LNCAP (cell line): ENCODE measurements at regions not wholly inside any gene's neighbourhood (a gene's known extent, or its start where the extent isn't known, plus 50 kb on each side); places are given as distances from the start of the nearest gene placed in this dataset.

Source experiments
- TF ChIP-seq, protein P1 (sequence below): fragments of 450-650 bp; IDR thresholded peaks from 2 replicates; pipeline ENCODE4 v1.5.1; 2017; ENCODE audit warnings: mild to moderate bottlenecking

DNA sequence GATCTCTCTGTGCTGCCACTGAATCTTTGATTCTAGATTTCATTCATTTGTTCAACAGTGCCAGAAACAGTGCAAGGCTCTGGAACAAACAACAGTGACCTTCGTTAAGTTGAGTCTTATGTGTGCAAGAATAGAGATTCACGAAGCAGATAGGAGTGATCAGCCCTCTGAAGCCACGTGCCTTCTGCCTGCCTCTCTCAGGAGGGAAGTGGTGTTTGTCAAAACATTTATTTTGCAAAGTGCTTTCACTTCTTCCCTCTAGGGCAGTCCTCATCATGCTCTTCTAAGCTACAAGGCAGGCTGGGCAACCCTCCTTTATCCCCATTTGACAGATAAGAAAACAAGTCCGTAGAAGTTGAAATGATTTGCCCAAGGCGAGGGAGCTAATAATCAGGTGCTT lies 204.3 kb downstream of the TFAP2C start:
- TF ChIP-seq, protein P1, sequence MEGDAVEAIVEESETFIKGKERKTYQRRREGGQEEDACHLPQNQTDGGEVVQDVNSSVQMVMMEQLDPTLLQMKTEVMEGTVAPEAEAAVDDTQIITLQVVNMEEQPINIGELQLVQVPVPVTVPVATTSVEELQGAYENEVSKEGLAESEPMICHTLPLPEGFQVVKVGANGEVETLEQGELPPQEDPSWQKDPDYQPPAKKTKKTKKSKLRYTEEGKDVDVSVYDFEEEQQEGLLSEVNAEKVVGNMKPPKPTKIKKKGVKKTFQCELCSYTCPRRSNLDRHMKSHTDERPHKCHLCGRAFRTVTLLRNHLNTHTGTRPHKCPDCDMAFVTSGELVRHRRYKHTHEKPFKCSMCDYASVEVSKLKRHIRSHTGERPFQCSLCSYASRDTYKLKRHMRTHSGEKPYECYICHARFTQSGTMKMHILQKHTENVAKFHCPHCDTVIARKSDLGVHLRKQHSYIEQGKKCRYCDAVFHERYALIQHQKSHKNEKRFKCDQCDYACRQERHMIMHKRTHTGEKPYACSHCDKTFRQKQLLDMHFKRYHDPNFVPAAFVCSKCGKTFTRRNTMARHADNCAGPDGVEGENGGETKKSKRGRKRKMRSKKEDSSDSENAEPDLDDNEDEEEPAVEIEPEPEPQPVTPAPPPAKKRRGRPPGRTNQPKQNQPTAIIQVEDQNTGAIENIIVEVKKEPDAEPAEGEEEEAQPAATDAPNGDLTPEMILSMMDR: no peak

DNA sequence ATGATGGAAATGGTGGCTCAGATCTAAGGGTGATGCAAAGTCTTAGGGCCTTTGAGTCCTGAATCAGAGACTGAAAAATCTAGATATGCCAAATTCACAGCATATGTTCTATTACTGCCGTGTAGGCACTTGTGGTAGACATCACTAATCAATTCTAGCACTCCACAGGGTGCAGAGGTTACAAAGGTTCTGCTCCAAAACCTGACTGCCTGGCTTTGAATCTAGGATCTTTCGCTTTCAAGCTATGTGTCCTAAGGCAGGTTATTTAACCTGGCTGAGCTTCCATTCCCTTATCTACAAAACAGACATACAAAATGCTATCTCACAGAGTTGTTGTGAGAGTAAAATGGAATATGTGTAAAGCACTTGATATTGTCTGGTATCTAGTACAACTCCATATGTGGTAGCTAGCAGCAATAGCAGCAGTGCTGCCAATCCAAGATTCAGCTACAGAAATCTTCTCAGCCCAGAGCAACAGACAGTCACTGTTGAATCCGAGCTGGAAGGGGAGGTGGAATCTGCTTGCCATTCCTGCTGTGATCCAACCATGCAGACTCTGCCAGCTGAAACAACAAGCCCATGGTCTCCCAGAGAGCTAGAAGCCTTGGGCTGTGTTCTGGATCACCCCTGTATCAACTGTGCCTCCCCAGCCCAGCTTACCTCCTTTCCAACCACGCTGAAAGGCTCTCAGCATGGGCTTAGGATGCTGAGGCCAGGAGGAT lies 206.9 kb downstream of the TFAP2C start:
- TF ChIP-seq, protein P1: no peak

DNA sequence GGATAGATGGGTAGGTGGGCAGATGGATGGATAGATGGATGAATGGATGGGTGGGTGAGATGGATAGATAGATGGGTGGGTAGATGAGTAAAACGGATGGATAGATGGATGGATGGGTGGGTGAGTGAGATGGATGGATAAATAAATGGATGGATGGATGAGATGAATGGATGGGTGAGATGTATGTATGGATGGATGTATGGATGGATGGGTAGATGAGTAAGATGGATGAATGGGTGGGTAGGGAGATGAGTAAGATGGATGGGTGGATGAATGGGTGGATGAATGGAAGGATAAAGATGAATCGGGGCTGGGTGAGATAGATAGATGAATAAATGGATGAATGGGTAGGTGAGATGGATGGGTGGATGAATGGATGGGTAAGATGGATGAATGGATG lies 210.1 kb downstream of the TFAP2C start:
- TF ChIP-seq, protein P1: no peak

DNA sequence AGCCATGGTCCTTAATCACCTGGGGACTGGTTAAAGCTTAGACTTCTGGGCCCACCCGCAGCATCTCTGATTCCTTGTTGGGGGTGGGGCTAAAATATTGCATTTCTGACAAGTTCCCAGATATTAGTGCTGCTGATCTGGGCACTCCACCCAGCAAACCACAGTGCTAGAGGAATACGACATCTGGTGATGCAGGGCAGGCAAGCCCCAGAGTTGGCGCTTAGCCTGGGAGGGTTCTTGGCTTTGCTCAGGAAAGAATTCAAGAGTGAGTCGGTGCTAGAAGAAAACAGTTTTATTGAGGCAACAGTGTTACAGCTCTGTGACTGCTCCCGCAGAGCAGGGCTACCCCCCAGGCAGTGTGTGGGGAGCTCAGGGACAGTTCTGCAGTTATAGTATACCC lies 210.7 kb downstream of the TFAP2C start:
- TF ChIP-seq, protein P1: no peak

DNA sequence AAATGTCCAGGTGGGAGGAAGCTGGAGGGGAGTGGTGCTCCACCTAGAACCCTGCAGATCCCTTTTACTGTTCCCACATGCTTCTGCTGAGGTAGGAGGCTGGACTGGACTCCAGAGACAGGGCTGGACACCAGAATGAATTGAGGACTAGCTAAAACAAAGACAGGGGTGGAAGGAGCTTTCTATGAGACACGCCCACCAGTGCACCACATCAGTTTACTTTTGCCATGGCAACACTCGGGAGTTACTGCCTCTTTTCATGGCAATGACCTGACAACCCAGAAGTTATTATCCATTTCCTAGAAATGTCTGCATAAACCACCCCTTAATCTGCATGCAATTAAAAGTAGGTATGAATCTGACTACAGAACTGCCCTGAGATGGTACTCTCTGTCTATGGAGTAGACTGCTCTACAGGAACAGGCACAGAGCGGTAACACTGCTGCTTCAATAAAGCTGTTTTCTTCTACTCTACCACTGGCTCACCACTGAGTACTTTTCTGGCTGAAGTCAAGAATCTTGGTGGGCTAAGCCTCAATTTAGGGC lies 211.7 kb downstream of the TFAP2C start:
- TF ChIP-seq, protein P1: no peak

DNA sequence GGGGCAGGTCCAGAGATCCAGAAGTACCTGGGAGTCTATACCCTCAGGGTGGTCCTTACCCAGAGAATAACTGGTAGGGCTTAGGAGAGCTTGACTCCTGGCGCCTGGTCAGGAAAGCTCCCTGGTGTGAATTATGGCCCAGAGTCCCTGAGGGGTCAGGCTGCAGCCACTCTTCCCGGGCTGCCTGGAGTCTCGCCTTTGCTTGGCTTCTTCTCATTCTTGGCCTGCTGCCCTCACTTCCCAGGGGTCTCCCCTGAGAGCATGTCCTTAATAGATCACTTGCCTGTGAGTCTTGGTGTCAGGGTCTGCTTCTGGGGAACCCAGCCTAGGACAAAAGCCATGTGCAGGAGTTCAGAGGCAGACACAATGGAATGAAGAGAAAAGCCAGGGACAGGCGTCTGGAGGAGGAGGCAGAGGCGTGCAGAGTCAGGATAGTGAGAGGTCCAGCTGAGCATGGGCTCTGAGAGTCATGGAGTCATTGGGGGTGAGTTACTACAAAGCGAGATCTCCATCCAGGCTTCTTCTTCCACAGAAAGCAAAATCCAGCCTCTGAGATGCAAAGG lies 212.3 kb downstream of the TFAP2C start:
- TF ChIP-seq, protein P1: no peak

DNA sequence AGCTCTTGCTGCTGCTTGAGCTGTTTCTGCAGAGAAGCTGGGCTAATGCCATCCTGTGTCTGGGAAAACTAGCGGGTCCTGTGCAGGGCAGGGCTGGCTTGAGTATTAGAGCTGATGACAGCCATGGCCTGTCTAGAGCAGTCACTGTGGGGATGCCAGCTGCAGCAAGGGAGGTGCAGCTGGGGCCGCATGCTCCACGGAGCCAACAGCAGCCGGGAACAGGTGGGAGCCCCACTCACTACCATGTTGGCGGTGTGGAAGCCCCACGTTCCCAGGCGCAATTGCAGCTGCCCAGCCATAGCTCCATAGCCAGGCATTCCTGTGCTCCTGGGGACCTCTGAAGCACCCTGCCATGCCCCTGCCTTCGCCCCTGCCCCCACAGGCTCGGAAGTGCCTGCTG lies 212.9 kb downstream of the TFAP2C start:
- TF ChIP-seq, protein P1: no peak
